ENCODE measurements at regions not wholly inside any gene's neighbourhood (a gene's known extent, or its start where the extent isn't known, plus 50 kb on each side); places are given as distances from the start of the nearest gene placed in this dataset.
A peak's percentile ranks its signal among the peaks of the same experiment; 100 is the strongest.
"Not testable (repeated sequence)": the region's sequence is repeated elsewhere in the genome, so short reads cannot be mapped to it uniquely, and the experiment has no call there.

- TF ChIP-seq, protein P1, sequence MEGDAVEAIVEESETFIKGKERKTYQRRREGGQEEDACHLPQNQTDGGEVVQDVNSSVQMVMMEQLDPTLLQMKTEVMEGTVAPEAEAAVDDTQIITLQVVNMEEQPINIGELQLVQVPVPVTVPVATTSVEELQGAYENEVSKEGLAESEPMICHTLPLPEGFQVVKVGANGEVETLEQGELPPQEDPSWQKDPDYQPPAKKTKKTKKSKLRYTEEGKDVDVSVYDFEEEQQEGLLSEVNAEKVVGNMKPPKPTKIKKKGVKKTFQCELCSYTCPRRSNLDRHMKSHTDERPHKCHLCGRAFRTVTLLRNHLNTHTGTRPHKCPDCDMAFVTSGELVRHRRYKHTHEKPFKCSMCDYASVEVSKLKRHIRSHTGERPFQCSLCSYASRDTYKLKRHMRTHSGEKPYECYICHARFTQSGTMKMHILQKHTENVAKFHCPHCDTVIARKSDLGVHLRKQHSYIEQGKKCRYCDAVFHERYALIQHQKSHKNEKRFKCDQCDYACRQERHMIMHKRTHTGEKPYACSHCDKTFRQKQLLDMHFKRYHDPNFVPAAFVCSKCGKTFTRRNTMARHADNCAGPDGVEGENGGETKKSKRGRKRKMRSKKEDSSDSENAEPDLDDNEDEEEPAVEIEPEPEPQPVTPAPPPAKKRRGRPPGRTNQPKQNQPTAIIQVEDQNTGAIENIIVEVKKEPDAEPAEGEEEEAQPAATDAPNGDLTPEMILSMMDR (IDR thresholded peaks at IDR 0.05; ENCODE audit: insufficient read depth, low read depth, low read length) = no peak
- no peak for DNase-seq (ENCODE audit: low read depth)
- no peak overlapping the region for H3K4me3 ChIP-seq (ENCODE audit: low read depth, low read length)
Observed at GRCh38 chr5:124981901-124982300, 235.5 kb upstream of the ZNF608 start.

- TF ChIP-seq, protein P1 (IDR thresholded peaks at IDR 0.05; ENCODE audit: insufficient read depth, low read depth, low read length) = no peak
- DNase-seq (ENCODE audit: low read depth) = no peak
- H3K4me3 ChIP-seq (ENCODE audit: low read depth, low read length) = no peak overlapping the region
Observed at GRCh38 chr5:124986170-124986569, 239.7 kb upstream of the ZNF608 start.

GRCh38 chr5:124986667-124987066, 240.2 kb upstream of the ZNF608 start:
- H3K4me3 ChIP-seq (ENCODE audit: low read depth, low read length) = no peak overlapping the region
- TF ChIP-seq, protein P1 (IDR thresholded peaks at IDR 0.05; ENCODE audit: insufficient read depth, low read depth, low read length) = no peak
- DNase-seq (ENCODE audit: low read depth) = no peak

DNA sequence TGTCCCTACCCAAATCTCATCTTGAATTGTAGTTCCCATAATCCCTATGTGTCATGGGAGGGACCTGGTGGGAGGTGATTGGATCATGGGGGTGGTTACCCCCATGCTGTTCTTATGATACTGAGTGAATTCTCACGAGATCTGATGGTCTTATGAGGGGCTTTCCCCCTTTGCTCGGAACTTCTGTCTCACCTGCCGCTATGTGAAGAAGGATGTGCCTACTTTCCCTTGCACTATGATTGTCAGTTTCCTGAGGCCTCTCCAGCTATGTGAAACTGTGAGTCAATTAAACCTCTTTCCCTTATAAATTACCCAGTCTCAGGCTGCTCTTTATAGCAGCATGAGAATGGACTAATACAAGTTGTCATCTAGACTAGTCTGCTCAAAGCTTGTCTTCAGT, 241.3 kb upstream of the ZNF608 start:
- DNase-seq (ENCODE audit: low read depth); H3K4me3 ChIP-seq (ENCODE audit: low read depth, low read length): not testable (repeated sequence)

- TF ChIP-seq, protein P1 (IDR thresholded peaks at IDR 0.05; ENCODE audit: insufficient read depth, low read depth, low read length) = no peak
- H3K4me3 ChIP-seq (ENCODE audit: low read depth, low read length) = no peak overlapping the region
- DNase-seq (ENCODE audit: low read depth) = no peak
Observed at GRCh38 chr5:124990723-124991122, 244.3 kb upstream of the ZNF608 start.

DNA sequence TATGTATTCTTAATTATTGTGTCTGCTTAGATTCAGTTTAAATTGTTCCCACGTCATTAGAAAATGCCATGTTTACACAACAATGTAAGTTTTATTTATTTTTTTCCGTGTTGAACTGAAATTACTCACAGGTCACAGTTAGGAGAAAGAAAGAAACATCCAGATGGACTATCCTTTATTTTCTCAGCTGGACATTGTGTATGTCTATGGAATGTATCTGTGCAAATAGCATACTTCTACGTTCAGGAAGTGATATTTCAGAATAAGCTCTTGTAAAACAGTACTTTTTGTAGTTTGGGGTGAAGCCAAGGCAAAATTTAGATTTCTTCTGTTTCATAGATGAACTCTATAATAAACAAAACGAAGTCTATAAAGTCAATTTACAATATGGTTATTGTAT, 249.0 kb upstream of the ZNF608 start:
- DNase-seq (ENCODE audit: low read depth) = peak; percentile 84
- TF ChIP-seq, protein P1 (IDR thresholded peaks at IDR 0.05; ENCODE audit: insufficient read depth, low read depth, low read length) = no peak
- no peak overlapping the region for H3K4me3 ChIP-seq (ENCODE audit: low read depth, low read length)

DNA sequence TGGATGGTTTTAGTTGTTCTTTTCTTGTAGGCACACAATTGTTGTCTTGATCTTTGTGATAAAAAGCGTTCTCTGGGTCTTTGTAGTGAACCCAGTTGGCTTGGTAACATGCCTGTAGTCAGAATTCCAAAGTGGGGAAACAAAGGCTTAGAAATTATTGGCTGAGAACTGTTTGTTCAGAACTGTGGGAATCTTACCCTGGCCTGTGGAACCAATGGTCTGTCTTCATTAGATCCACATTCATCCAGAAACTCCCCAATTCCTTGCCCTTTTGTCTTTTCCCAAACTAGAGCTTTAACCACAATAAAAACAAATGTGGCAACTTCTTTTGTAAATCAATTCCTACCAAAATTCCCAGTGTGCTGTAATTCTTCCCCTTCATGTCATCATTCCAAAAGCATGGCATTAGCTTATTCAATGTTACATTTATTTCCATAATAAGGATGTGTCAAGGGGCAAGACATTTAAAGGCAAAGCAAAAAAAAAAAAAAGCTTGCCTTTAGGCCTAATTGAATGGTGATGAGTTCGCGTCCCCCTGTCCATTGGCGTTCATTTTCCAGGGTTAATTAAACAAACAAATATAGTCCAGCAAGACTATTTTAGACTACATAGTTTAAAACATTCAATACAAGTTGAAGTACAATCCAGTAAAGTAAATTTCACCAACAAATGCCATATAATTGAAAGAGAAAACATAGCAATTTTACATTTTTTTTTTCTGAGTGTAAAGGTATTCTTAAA, 249.8 kb upstream of the ZNF608 start:
- no peak overlapping the region for H3K4me3 ChIP-seq (ENCODE audit: low read depth, low read length)
- TF ChIP-seq, protein P1 (IDR thresholded peaks at IDR 0.05; ENCODE audit: insufficient read depth, low read depth, low read length) = no peak
- peak; percentile 22 for DNase-seq (ENCODE audit: low read depth)

All from fibroblast of villous mesenchyme (primary cell).